HG03439 (cell line): ENCODE measurements at regions not wholly inside any gene's neighbourhood (a gene's known extent, or its start where the extent isn't known, plus 50 kb on each side); places are given as distances from the start of the nearest gene placed in this dataset.
"Not testable (repeated sequence)": the region's sequence is repeated elsewhere in the genome, so short reads cannot be mapped to it uniquely, and the experiment has no call there.

Experiments used
- ATAC-seq: cut with Tn5 transposase; IDR thresholded peaks from one replicate; pipeline ENCODE4 v1.9.1; 2021; ENCODE audit warnings: mild to moderate bottlenecking, moderate library complexity; ENCODE audit not compliant: unreplicated experiment

GRCh38 chr5:99191206-99191745, 262.5 kb upstream of the CHD1 start:
- ATAC-seq, result no peak

- no peak for ATAC-seq
These were observed 258.8 kb upstream of the CHD1 start for GRCh38 chr5:99187611-99188010.

- ATAC-seq, result no peak
These were observed 250.4 kb upstream of the CHD1 start for GRCh38 chr5:99179206-99179605.

GRCh38 chr5:99177796-99178195, 249.0 kb upstream of the CHD1 start:
- no peak for ATAC-seq

GRCh38 chr5:99176186-99176585, 247.4 kb upstream of the CHD1 start:
- ATAC-seq, result no peak

GRCh38 chr5:99169309-99169708, 240.5 kb upstream of the CHD1 start:
- ATAC-seq, result no peak

- ATAC-seq, result not testable (repeated sequence)
These were observed 232.7 kb upstream of the CHD1 start for GRCh38 chr5:99161538-99161937.

GRCh38 chr5:99156688-99157087, 227.9 kb upstream of the CHD1 start:
- no peak for ATAC-seq

GRCh38 chr5:99143283-99143795, 214.5 kb upstream of the CHD1 start:
- ATAC-seq, result not testable (repeated sequence)

- ATAC-seq, result no peak
These were observed 212.8 kb upstream of the CHD1 start for GRCh38 chr5:99141534-99142128.

GRCh38 chr5:99138911-99139310, 210.1 kb upstream of the CHD1 start:
- ATAC-seq, result no peak

- no peak for ATAC-seq
These were observed 205.1 kb upstream of the CHD1 start for GRCh38 chr5:99133921-99134320.

GRCh38 chr5:99129768-99130501, 201.1 kb upstream of the CHD1 start:
- no peak for ATAC-seq

- no peak for ATAC-seq
These were observed 194.2 kb upstream of the CHD1 start for GRCh38 chr5:99122976-99123375.

GRCh38 chr5:99119326-99119725, 190.5 kb upstream of the CHD1 start:
- no peak for ATAC-seq

- no peak for ATAC-seq
These were observed 187.7 kb upstream of the CHD1 start for GRCh38 chr5:99116526-99116925.

- ATAC-seq, result no peak
These were observed 181.1 kb upstream of the CHD1 start for GRCh38 chr5:99109894-99110293.

- ATAC-seq, result no peak
These were observed 176.4 kb upstream of the CHD1 start for GRCh38 chr5:99105216-99105615.

GRCh38 chr5:99104538-99105132, 175.8 kb upstream of the CHD1 start:
- ATAC-seq, result no peak

GRCh38 chr5:99102073-99102697, 173.4 kb upstream of the CHD1 start:
- no peak for ATAC-seq

- no peak for ATAC-seq
These were observed 170.9 kb upstream of the CHD1 start for GRCh38 chr5:99099691-99100090.
